ENCODE measurements at regions not wholly inside any gene's neighbourhood (a gene's known extent, or its start where the extent isn't known, plus 50 kb on each side); places are given as distances from the start of the nearest gene placed in this dataset.

GRCh38 chr5:97436405-97436804, 253.4 kb upstream of the RIOK2 start:
- intact Hi-C loops (cut with DNase I): no loop called here
- H3K4me1 ChIP-seq: no peaks in the 10 kb centered on the region
- H3K4me3 ChIP-seq: no peak overlapping the region
- ATAC-seq: no peak
- no peaks in the 10 kb centered on the region for H3K36me3 ChIP-seq
- no peak overlapping the region for H3K27ac ChIP-seq
- no peak for TF ChIP-seq CTCF (IDR thresholded peaks at IDR 0.05)
- H3K27me3 ChIP-seq: no peaks in the 10 kb centered on the region
- no peak for DNase-seq
- H3K9me3 ChIP-seq: no peaks in the 10 kb centered on the region

GRCh38 chr5:97443740-97444139, 260.7 kb upstream of the RIOK2 start:
- intact Hi-C loops (cut with DNase I): no loop called here
- no peak overlapping the region for H3K27ac ChIP-seq
- H3K27me3 ChIP-seq: no peaks in the 10 kb centered on the region
- DNase-seq (no peak), ATAC-seq (no peak)
- TF ChIP-seq CTCF (IDR thresholded peaks at IDR 0.05): no peak
- no peaks in the 10 kb centered on the region for H3K4me1 ChIP-seq
- no peaks in the 10 kb centered on the region for H3K9me3 ChIP-seq
- H3K4me3 ChIP-seq: no peak overlapping the region
- no peaks in the 10 kb centered on the region for H3K36me3 ChIP-seq

- intact Hi-C loops (cut with DNase I): no loop called here
- no peaks in the 10 kb centered on the region for H3K36me3 ChIP-seq
- H3K27ac ChIP-seq: no peak overlapping the region
- H3K27me3 ChIP-seq: no peaks in the 10 kb centered on the region
- H3K4me3 ChIP-seq: no peak overlapping the region
- H3K9me3 ChIP-seq: no peaks in the 10 kb centered on the region
- ATAC-seq (no peak), DNase-seq (no peak)
- no peaks in the 10 kb centered on the region for H3K4me1 ChIP-seq
- no peak for TF ChIP-seq CTCF (IDR thresholded peaks at IDR 0.05)
Observed at GRCh38 chr5:97449172-97449571, 266.1 kb upstream of the RIOK2 start.

GRCh38 chr5:97452646-97453045, 269.6 kb upstream of the RIOK2 start:
- DNase-seq: no peak
- Histone ChIP-seq H3K27ac (no peak overlapping the region), H3K4me1 (no peaks in the 10 kb centered on the region), H3K27me3 (no peaks in the 10 kb centered on the region), H3K36me3 (no peaks in the 10 kb centered on the region), H3K4me3 (no peak overlapping the region), H3K9me3 (no peaks in the 10 kb centered on the region)
- ATAC-seq: no peak
- TF ChIP-seq CTCF (IDR thresholded peaks at IDR 0.05): no peak
- intact Hi-C loops (cut with DNase I): no loop called here

GRCh38 chr5:97453263-97453662, 270.2 kb upstream of the RIOK2 start:
- no peaks in the 10 kb centered on the region for H3K36me3 ChIP-seq
- H3K4me3 ChIP-seq: no peak overlapping the region
- no peak for ATAC-seq
- no peak for DNase-seq
- no peak overlapping the region for H3K27ac ChIP-seq
- H3K9me3 ChIP-seq: no peaks in the 10 kb centered on the region
- no peak for TF ChIP-seq CTCF (IDR thresholded peaks at IDR 0.05)
- no peaks in the 10 kb centered on the region for H3K4me1 ChIP-seq
- intact Hi-C loops (cut with DNase I): no loop called here
- H3K27me3 ChIP-seq: no peaks in the 10 kb centered on the region

GRCh38 chr5:97454015-97454414, 271.0 kb upstream of the RIOK2 start:
- Histone ChIP-seq H3K4me1 (no peaks in the 10 kb centered on the region), H3K4me3 (no peak overlapping the region), H3K9me3 (no peaks in the 10 kb centered on the region), H3K27ac (no peak overlapping the region), H3K36me3 (no peaks in the 10 kb centered on the region), H3K27me3 (no peaks in the 10 kb centered on the region)
- intact Hi-C loops (cut with DNase I): no loop called here
- no peak for ATAC-seq
- no peak for DNase-seq
- no peak for TF ChIP-seq CTCF (IDR thresholded peaks at IDR 0.05)

Measured in upper lobe of right lung (tissue), 1 donor.